WTC11 (cell line): ENCODE measurements at regions not wholly inside any gene's neighbourhood (a gene's known extent, or its start where the extent isn't known, plus 50 kb on each side); places are given as distances from the start of the nearest gene placed in this dataset.

Source experiments
- CREM ChIP-seq: sonication (generic); formaldehyde crosslinking; IDR thresholded peaks from 2 replicates; pipeline ENCODE4 v1.8.1; 2022; ENCODE audit warnings: mild to moderate bottlenecking, missing genetic modification reagents, moderate library complexity
- CTCF ChIP-seq: fragments of 200-600 bp; IDR thresholded peaks from 2 replicates; pipeline ENCODE4 v1.8.0; 2022; ENCODE audit warnings: antibody characterized with exemption
- GRHL2 ChIP-seq: fragments of 250-450 bp; sonication (Bioruptor Pico); IDR thresholded peaks from 2 replicates; pipeline ENCODE4 v1.8.0; 2022; ENCODE audit warnings: mild to moderate bottlenecking, moderate library complexity; ENCODE audit not compliant: insufficient replicate concordance, severe bottlenecking
- HMGXB4 ChIP-seq: sonication (generic); formaldehyde crosslinking; IDR thresholded peaks from 2 replicates; pipeline ENCODE4 v1.8.1; 2023; ENCODE audit warnings: mild to moderate bottlenecking, moderate library complexity, missing genetic modification reagents
- JAZF1 ChIP-seq: fragments of 250-450 bp; sonication (Bioruptor Pico); IDR thresholded peaks from 2 replicates; pipeline ENCODE4 v1.9.0; 2021; ENCODE audit warnings: moderate library complexity, mild to moderate bottlenecking, inconsistent platforms
- KAT7 ChIP-seq: sonication (generic); formaldehyde crosslinking; IDR thresholded peaks from 2 replicates; pipeline ENCODE4 v1.8.1; 2023; ENCODE audit warnings: missing genetic modification reagents, mild to moderate bottlenecking, borderline replicate concordance
- NFYB ChIP-seq: sonication (generic); formaldehyde crosslinking; conservative IDR thresholded peaks from 2 replicates; pipeline ENCODE4 v1.8.0; 2022; ENCODE audit warnings: low read depth, missing genetic modification reagents
- TCF7 ChIP-seq: sonication (generic); formaldehyde crosslinking; IDR thresholded peaks from 2 replicates; pipeline ENCODE4 v1.8.0; 2022; ENCODE audit warnings: mild to moderate bottlenecking, low read depth, missing genetic modification reagents, moderate library complexity
- TEAD1 ChIP-seq: sonication (generic); formaldehyde crosslinking; IDR thresholded peaks from 2 replicates; pipeline ENCODE4 v1.8.0; 2022; ENCODE audit warnings: mild to moderate bottlenecking, missing genetic modification reagents
- USF2 ChIP-seq: sonication (generic); formaldehyde crosslinking; IDR thresholded peaks from 2 replicates; pipeline ENCODE4 v1.8.1; 2023; ENCODE audit warnings: mild to moderate bottlenecking, missing genetic modification reagents, moderate library complexity
- ZNF138 ChIP-seq: sonication (generic); formaldehyde crosslinking; conservative IDR thresholded peaks from 2 replicates; pipeline ENCODE4 v1.8.1; 2022; ENCODE audit warnings: mild to moderate bottlenecking, moderate library complexity, missing genetic modification reagents
- TF ChIP-seq, protein P1 (sequence below): sonication (generic); formaldehyde crosslinking; IDR thresholded peaks from 2 replicates; pipeline ENCODE4 v1.8.1; 2022; ENCODE audit warnings: low read depth, missing genetic modification reagents, borderline replicate concordance
- TF ChIP-seq, protein P2 (sequence below): sonication (generic); formaldehyde crosslinking; IDR thresholded peaks from 2 replicates; pipeline ENCODE4 v1.8.0; 2022; ENCODE audit warnings: mild to moderate bottlenecking, missing genetic modification reagents

- no peak for TF ChIP-seq USF2 (CRISPR knock-in tag)
- TF ChIP-seq HMGXB4 = no peak
- TF ChIP-seq CTCF = no peak
- TF ChIP-seq, protein P1, sequence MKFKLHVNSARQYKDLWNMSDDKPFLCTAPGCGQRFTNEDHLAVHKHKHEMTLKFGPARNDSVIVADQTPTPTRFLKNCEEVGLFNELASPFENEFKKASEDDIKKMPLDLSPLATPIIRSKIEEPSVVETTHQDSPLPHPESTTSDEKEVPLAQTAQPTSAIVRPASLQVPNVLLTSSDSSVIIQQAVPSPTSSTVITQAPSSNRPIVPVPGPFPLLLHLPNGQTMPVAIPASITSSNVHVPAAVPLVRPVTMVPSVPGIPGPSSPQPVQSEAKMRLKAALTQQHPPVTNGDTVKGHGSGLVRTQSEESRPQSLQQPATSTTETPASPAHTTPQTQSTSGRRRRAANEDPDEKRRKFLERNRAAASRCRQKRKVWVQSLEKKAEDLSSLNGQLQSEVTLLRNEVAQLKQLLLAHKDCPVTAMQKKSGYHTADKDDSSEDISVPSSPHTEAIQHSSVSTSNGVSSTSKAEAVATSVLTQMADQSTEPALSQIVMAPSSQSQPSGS (CRISPR knock-in tag) = no peak
- TF ChIP-seq NFYB (CRISPR knock-in tag) = no peak
- TF ChIP-seq KAT7 = no peak; the same call in 1 of the 2 replicates
- TF ChIP-seq, protein P2, sequence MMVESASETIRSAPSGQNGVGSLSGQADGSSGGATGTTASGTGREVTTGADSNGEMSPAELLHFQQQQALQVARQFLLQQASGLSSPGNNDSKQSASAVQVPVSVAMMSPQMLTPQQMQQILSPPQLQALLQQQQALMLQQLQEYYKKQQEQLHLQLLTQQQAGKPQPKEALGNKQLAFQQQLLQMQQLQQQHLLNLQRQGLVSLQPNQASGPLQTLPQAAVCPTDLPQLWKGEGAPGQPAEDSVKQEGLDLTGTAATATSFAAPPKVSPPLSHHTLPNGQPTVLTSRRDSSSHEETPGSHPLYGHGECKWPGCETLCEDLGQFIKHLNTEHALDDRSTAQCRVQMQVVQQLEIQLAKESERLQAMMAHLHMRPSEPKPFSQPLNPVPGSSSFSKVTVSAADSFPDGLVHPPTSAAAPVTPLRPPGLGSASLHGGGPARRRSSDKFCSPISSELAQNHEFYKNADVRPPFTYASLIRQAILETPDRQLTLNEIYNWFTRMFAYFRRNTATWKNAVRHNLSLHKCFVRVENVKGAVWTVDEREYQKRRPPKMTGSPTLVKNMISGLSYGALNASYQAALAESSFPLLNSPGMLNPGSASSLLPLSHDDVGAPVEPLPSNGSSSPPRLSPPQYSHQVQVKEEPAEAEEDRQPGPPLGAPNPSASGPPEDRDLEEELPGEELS (CRISPR knock-in tag) = no peak
- TF ChIP-seq TEAD1 (CRISPR knock-in tag) = no peak
- no peak for TF ChIP-seq JAZF1 (CRISPR knock-in tag)
- no peak for TF ChIP-seq TCF7 (CRISPR knock-in tag)
- no peak for TF ChIP-seq GRHL2 (CRISPR knock-in tag)
- TF ChIP-seq CREM = no peak
- no peak for TF ChIP-seq ZNF138
Measured at GRCh38 chr9:94166976-94167346, 82.7 kb downstream of the PTPDC1 start.
